ENCODE measurements at regions not wholly inside any gene's neighbourhood (a gene's known extent, or its start where the extent isn't known, plus 50 kb on each side); places are given as distances from the start of the nearest gene placed in this dataset.

DNA sequence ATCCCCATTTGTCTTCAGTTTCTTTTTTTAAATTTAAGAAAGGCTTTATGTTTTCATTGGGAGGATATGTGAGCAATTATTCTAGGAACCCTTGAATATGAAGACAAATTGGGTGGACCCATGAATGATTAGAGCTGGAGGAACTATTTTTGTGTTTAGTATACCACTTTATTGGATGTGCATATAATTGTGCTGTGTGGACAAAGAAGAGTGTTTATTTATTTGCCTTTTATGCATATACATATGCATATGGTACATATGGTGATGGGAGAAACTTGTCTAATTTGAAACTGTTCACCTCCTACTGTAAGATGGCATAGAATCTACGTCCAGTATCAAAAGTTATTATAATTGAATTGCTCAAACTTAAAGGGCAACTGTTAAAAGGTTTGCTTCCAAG is 94.8 kb upstream of the CENPW start:
- TF ChIP-seq, protein P1, sequence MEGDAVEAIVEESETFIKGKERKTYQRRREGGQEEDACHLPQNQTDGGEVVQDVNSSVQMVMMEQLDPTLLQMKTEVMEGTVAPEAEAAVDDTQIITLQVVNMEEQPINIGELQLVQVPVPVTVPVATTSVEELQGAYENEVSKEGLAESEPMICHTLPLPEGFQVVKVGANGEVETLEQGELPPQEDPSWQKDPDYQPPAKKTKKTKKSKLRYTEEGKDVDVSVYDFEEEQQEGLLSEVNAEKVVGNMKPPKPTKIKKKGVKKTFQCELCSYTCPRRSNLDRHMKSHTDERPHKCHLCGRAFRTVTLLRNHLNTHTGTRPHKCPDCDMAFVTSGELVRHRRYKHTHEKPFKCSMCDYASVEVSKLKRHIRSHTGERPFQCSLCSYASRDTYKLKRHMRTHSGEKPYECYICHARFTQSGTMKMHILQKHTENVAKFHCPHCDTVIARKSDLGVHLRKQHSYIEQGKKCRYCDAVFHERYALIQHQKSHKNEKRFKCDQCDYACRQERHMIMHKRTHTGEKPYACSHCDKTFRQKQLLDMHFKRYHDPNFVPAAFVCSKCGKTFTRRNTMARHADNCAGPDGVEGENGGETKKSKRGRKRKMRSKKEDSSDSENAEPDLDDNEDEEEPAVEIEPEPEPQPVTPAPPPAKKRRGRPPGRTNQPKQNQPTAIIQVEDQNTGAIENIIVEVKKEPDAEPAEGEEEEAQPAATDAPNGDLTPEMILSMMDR (IDR thresholded peaks at IDR 0.05; ENCODE audit: insufficient read depth, missing control alignments) = no peak
- DNase-seq (ENCODE audit: insufficient read length, low spot score) = no peak
- FAIRE-seq = no peak

DNA sequence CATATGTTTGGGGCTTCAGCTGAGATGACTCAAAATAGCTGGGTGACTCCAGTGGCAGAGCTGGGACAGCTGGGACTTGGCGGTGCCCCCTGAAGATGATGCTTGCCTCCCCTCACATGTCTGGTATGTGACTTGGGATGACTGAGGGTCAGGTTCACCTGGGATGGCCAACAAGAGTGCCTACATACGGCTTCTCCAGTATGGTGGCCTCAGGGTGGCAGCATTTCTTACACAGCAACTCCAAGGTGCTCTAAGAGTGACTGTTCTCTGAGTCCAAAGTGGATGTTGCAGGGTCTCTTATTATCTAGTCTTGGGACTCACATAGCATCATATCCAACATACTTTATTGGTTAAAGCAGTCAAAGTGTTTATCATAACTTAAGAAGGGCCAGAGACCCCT is 87.8 kb upstream of the CENPW start:
- FAIRE-seq (no peak), DNase-seq (ENCODE audit: insufficient read length, low spot score) (no peak)
- TF ChIP-seq, protein P1 (IDR thresholded peaks at IDR 0.05; ENCODE audit: insufficient read depth, missing control alignments) = no peak

DNA sequence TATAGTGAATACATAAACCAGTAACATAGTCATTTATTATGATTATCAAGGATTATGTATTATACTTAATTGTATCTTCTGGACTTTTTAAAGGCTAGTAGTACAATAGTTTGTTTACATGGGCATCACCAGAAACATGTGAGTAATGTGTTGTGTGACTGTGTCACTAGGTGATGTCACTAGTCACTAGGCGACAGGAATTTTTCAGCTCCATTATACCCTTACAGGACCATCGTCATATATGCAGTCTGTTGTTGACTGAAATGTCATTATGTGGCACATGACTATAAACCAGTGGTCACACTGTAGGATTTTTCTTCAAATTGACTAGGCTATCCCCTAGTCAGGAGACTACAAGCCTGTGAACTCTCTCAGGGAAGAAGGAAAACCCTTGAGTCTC is 86.5 kb upstream of the CENPW start:
- FAIRE-seq = no peak
- TF ChIP-seq, protein P1 (IDR thresholded peaks at IDR 0.05; ENCODE audit: insufficient read depth, missing control alignments) = no peak

DNA sequence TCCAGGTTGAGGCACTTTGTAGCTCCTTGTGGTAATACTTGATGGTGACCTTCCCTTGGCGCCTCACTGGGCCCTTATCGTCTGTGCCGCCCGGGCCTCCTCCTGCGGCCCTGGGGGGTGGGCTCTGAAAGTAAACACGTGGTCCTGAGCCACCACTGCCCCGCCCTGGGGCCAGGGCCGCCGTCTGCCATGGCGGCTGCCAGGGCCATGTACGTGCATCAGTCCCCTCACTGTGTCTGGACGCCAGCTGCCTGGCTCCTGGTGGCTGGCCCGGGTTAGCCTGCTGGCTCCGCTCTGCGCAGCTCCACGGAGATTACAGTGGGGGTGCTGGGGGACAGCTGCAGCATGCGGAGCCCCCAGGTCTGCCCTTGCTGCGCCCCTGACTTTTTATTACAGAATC is 81.8 kb upstream of the CENPW start:
- TF ChIP-seq, protein P1 (IDR thresholded peaks at IDR 0.05; ENCODE audit: insufficient read depth, missing control alignments) = no peak
- DNase-seq (ENCODE audit: insufficient read length, low spot score) (no peak), FAIRE-seq (no peak)

More for the DNA sequence above, 86.5 kb upstream of the CENPW start:
- DNase-seq (ENCODE audit: insufficient read length, low spot score) = no peak

DNA sequence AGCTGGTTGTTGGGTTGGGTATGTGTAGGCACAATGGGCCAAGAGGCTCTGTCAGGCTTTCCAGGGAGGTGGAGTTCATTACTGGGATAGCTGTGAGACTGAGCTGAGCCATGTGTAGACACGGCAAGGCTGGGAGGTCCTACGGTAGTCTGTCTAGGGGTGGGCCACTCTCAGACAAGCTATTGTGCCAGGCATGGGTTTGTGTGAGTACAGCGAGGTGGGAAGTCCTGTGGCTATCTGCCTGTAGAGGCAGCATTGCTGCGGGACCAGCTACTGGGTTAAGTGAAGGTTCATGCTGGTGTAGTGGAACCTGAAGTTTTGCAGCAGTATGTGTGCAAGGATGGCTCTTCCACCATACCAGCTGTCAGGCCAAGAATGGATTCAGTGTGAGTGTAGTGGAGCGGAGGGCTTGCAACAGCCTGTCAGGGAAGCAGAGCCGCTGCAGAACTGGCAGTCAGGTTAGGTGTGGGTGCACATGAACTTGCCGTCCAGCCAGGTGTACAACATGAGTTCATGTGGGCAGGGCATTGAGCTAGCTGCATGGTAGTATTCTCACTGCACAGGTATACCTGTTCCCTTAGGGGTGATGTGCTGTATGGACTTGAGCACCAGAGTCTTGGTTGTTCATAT is 78.0 kb upstream of the CENPW start:
- DNase-seq (ENCODE audit: insufficient read length, low spot score) = no peak
- no peak for FAIRE-seq
- TF ChIP-seq, protein P1 (IDR thresholded peaks at IDR 0.05; ENCODE audit: insufficient read depth, missing control alignments) = no peak

DNA sequence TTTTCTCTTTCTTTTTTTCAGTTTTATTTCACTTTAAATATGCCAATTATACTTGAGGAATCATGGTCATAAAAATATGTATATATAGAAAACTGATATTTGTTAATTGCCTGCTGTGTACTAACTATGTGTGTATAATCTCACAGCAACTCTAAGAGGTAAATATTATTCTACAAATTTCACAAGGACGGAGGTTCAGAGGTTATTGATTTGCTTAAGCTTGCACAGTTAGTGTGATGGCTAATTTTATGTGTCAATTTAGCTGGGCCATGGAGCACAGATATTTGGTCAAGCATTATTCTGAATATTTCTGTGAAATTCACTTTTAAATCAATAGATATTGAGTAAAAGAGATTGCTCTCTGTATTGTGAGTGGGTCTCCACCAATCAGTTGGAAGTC is 75.7 kb upstream of the CENPW start:
- TF ChIP-seq, protein P1 (IDR thresholded peaks at IDR 0.05; ENCODE audit: insufficient read depth, missing control alignments) = no peak
- FAIRE-seq = no peak

DNA sequence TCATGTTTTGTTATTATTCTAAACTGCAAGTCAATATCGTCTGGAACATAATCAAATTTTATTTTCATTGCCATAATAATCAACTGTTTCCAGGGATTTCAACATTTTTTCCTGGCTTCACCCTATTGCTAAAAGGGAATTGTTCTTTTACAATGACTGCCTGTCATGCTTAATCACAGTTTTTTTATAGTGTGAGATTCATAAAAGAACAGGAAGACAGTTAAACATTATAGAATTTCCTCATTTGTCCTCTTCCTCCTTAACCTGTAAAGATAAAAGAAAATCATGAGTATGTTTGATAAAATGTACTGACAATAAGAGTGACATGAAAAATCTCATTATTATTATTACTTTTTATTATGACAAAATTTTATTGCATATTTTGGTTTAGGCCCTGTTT is 73.3 kb upstream of the CENPW start:
- no peak for FAIRE-seq
- TF ChIP-seq, protein P1 (IDR thresholded peaks at IDR 0.05; ENCODE audit: insufficient read depth, missing control alignments) = no peak

More for the DNA sequence above, 75.7 kb upstream of the CENPW start:
- no peak for DNase-seq (ENCODE audit: insufficient read length, low spot score)

More for the DNA sequence above, 73.3 kb upstream of the CENPW start:
- no peak for DNase-seq (ENCODE audit: insufficient read length, low spot score)

Measured in D721Med (cell line).